GM21528 (cell line): ENCODE measurements at regions not wholly inside any gene's neighbourhood (a gene's known extent, or its start where the extent isn't known, plus 50 kb on each side); places are given as distances from the start of the nearest gene placed in this dataset.
"Not testable (repeated sequence)": the region's sequence is repeated elsewhere in the genome, so short reads cannot be mapped to it uniquely, and the experiment has no call there.

Source experiments
- ATAC-seq: cut with Tn5 transposase; IDR thresholded peaks from one replicate; pipeline ENCODE4 v1.9.1; 2021; ENCODE audit warnings: mild to moderate bottlenecking, moderate library complexity; ENCODE audit not compliant: unreplicated experiment, low FRiP score

GRCh38 chr4:33835764-33836163 is 2408.6 kb downstream of the ARAP2 start:
- ATAC-seq, result not testable (repeated sequence)

- no peak for ATAC-seq
Measured at GRCh38 chr4:33837043-33837838, 2407.1 kb downstream of the ARAP2 start.

GRCh38 chr4:33841120-33841519 is 2403.2 kb downstream of the ARAP2 start:
- ATAC-seq, result no peak

GRCh38 chr4:33850371-33850902 is 2393.9 kb downstream of the ARAP2 start:
- ATAC-seq, result no peak

GRCh38 chr4:33853670-33854069 is 2390.6 kb downstream of the ARAP2 start:
- not testable (repeated sequence) for ATAC-seq

GRCh38 chr4:33864290-33864859 is 2379.9 kb downstream of the ARAP2 start:
- no peak for ATAC-seq

- ATAC-seq, result no peak
Measured at GRCh38 chr4:33873791-33874190, 2370.5 kb downstream of the ARAP2 start.

- no peak for ATAC-seq
Measured at GRCh38 chr4:33878710-33879109, 2365.6 kb downstream of the ARAP2 start.

GRCh38 chr4:33881176-33881575 is 2363.1 kb downstream of the ARAP2 start:
- ATAC-seq, result no peak

- no peak for ATAC-seq
Measured at GRCh38 chr4:33882246-33882990, 2361.9 kb downstream of the ARAP2 start.

GRCh38 chr4:33883111-33883510 is 2361.2 kb downstream of the ARAP2 start:
- ATAC-seq, result no peak

GRCh38 chr4:33886356-33886755 is 2358.0 kb downstream of the ARAP2 start:
- ATAC-seq, result no peak

GRCh38 chr4:33890841-33891240 is 2353.5 kb downstream of the ARAP2 start:
- ATAC-seq, result no peak

- no peak for ATAC-seq
Measured at GRCh38 chr4:33911959-33912358, 2332.4 kb downstream of the ARAP2 start.

- no peak for ATAC-seq
Measured at GRCh38 chr4:33914386-33914785, 2329.9 kb downstream of the ARAP2 start.

- no peak for ATAC-seq
Measured at GRCh38 chr4:33923469-33923868, 2320.8 kb downstream of the ARAP2 start.

GRCh38 chr4:33924239-33924638 is 2320.1 kb downstream of the ARAP2 start:
- no peak for ATAC-seq

- no peak for ATAC-seq
Measured at GRCh38 chr4:33924811-33925210, 2319.5 kb downstream of the ARAP2 start.

GRCh38 chr4:33930497-33930896 is 2313.8 kb downstream of the ARAP2 start:
- no peak for ATAC-seq

GRCh38 chr4:33931026-33931425 is 2313.3 kb downstream of the ARAP2 start:
- no peak for ATAC-seq

GRCh38 chr4:33940281-33940680 is 2304.0 kb downstream of the ARAP2 start:
- no peak for ATAC-seq
